Subcutaneous abdominal adipose tissue (tissue), 5 donors: ENCODE measurements at regions not wholly inside any gene's neighbourhood (a gene's known extent, or its start where the extent isn't known, plus 50 kb on each side); places are given as distances from the start of the nearest gene placed in this dataset.

ENCODE experiments used
- H3K27ac ChIP-seq: one replicate; pipeline ENCODE4 v1.7.0; 2013; ENCODE audit warnings: low read depth, mild to moderate bottlenecking, inconsistent platforms, low read length, moderate library complexity
- H3K27me3 ChIP-seq, 5 donors: one replicate each; pipeline ENCODE4 v1.7.0; 2013; ENCODE audit warnings: low read length in 5 of 5, inconsistent platforms in 1 of 5; ENCODE audit not compliant: control insufficient read depth in 5 of 5, insufficient read depth in 4 of 5
- H3K36me3 ChIP-seq, 5 donors: one replicate each; pipeline ENCODE4 v1.7.0; 2013; ENCODE audit warnings: low read length in 5 of 5; ENCODE audit not compliant: control insufficient read depth in 5 of 5, insufficient read depth in 5 of 5
- H3K4me1 ChIP-seq, 5 donors: one replicate each; pipeline ENCODE4 v1.7.0; 2013; ENCODE audit warnings: low read length in 5 of 5, mild to moderate bottlenecking in 3 of 5, moderate library complexity in 1 of 5; ENCODE audit not compliant: control insufficient read depth in 5 of 5, insufficient read depth in 5 of 5
- H3K4me3 ChIP-seq, 5 donors: one replicate each; pipeline ENCODE4 v1.7.0; 2013; ENCODE audit warnings: low read length in 5 of 5, low read depth in 1 of 5
- H3K9ac ChIP-seq, 5 donors: one replicate each; pipeline ENCODE4 v1.7.0; 2013; ENCODE audit warnings: low read length in 5 of 5, mild to moderate bottlenecking in 4 of 5, moderate library complexity in 3 of 5
- H3K9me3 ChIP-seq, 5 donors: one replicate each; pipeline ENCODE4 v1.7.0; 2013; ENCODE audit warnings: low read length in 5 of 5; ENCODE audit not compliant: control insufficient read depth in 5 of 5
- donor health status: healthy.
- donor health status: healthy.
- donor health status: healthy.
- donor health status: healthy.
- donor health status: healthy.

DNA sequence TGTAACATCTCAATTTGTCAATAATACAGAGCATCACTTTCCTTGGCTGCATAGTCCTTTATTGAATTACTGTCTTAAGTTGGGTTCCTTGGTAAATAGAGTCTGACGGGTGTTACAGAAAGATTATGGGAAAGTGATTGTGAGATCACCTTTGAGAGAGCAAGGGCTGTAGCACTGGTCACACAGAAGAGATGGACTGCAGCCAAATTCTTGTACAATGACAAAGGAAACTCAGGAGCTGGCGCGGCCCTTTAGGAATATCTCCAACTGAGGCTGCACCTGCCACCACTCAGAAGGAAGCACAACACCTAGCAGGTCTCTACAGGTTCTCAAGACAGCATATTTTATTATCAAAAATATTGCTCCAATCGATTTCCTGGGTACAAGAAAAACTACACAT, 350.0 kb upstream of the ISL1 start:
- Histone ChIP-seq H3K27ac (no peak overlapping the region), H3K27me3 (no peaks in the 10 kb centered on the region)

DNA sequence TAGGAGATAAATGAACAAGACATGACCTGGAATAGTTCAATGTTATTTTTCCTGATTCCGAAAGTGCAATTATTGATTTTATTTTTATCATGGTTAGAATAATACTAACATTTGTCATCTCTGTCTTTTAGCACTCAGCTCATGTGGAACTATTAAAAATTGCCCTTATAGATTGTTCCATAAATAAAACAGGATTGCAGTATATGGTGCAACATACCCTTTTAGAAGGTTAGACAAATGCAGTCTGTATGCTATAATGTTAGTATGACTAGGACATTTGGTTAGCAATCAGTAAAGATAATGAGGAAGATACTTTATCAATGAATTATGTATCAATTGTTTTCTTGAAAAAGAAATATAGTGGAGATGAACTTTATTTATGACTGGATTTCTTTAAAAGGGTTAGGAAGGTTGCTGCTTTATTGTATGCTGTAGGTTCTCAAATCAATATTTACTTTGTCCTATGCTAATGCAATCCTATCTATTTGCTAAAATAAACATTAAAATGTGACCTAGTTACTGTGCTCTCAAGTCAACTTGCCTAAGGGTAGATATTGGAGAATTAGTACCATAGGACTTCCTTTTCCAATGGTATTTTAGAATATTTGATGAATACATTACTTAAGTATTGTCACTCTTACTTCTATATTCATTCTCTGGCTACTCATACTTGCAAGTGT, 348.9 kb upstream of the ISL1 start:
- no peaks in the 10 kb centered on the region for H3K36me3 ChIP-seq
- no peak overlapping the region for H3K9ac ChIP-seq
- no peaks in the 10 kb centered on the region for H3K27me3 ChIP-seq
- no peak overlapping the region for H3K27ac ChIP-seq
- no peaks in the 10 kb centered on the region for H3K4me1 ChIP-seq
- no peak overlapping the region for H3K4me3 ChIP-seq
- H3K9me3 ChIP-seq: no peaks in the 10 kb centered on the region

More for the DNA sequence above, 350.0 kb upstream of the ISL1 start:
- Histone ChIP-seq H3K36me3 (no peaks in the 10 kb centered on the region), H3K9ac (no peak overlapping the region), H3K4me1 (no peaks in the 10 kb centered on the region), H3K4me3 (no peak overlapping the region), H3K9me3 (no peaks in the 10 kb centered on the region)

DNA sequence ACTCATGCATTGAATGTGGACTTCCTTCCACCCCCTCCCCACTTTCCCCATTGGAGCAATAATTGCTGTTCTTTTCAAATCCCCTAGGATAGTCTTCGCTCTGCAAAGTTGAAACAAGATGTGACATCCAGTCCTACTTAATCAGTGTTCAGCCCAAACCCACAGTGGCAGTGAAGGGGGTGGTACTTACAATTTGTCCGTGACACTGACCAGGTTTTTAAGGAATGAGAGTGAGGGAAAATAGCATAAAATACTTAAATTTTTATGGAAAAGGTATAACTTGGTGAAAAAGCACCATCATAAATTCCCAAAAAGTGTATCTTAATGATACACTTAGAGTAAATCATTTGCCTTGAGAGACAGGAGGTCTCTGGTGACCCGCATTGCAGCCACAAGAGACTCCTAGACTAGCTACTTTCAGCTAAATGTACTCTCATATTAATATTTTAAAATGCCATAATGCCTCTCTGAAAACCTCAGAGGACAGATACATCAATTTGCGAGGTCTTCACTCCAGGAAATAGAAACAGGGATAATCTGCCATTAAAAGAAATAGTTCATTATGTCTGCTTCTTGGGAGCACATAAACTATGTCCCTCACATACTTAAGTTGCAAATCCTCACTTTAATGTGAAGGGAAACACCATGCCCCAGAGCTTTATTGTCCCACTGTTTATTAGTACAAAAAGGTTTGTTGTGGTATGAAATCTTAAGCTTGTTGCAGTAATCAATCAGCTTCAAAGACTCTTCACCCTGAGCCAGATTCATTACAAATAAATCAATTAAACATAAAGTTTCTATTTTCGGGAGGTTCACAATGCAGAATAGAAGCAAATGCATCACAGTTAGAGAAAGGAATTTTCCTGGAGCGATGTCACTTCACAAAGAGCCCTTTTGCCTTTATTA, 343.6 kb upstream of the ISL1 start:
- Histone ChIP-seq H3K4me3 (no peak overlapping the region), H3K27ac (no peak overlapping the region), H3K9ac (no peak overlapping the region), H3K27me3 (no peaks in the 10 kb centered on the region), H3K9me3 (no peaks in the 10 kb centered on the region), H3K36me3 (no peaks in the 10 kb centered on the region), H3K4me1 (no peaks in the 10 kb centered on the region)

DNA sequence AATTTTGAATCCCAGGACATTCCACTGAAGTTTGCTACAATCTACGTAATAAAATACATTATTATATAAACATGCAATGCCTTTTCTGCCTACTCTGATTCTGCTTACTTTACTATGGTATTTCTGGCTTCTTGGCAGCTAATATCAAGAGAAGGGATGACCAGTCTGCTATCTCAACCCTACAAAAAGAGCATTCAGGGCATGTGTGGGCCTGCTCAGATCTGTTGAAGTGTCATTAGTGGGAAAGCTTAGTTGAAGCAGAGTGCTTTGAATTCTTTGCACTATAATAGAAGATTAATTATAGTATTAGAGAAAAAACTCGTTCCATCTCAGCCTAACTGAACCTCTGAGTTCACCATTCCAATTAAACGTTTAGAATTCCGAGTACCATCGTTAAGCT, 339.5 kb upstream of the ISL1 start:
- Histone ChIP-seq H3K27ac (no peak overlapping the region), H3K36me3 (no peaks in the 10 kb centered on the region), H3K27me3 (no peaks in the 10 kb centered on the region), H3K4me1 (no peaks in the 10 kb centered on the region), H3K4me3 (no peak overlapping the region), H3K9ac (no peak overlapping the region), H3K9me3 (no peaks in the 10 kb centered on the region)

DNA sequence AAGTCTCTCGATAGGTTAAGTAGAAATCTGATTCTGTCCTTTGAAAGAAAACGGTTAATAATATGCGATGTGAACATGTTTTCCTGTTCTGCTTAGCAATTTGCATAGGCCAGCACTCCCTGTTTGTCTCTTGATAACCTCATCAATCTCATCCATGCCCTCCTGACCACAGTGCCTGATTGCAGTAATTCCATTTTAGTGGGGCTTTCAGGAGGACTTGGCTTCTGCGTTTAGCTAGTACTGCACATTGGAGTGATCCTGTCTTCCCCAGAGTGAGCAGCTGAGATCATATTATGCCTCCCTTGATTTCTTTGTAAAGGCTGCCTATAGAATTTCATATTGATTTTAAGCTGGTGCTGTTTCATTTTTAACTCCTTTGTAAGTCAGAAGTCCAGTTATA, 335.9 kb upstream of the ISL1 start:
- Histone ChIP-seq H3K27ac (no peak overlapping the region), H3K4me3 (no peak overlapping the region), H3K9ac (no peak overlapping the region), H3K4me1 (no peaks in the 10 kb centered on the region), H3K36me3 (no peaks in the 10 kb centered on the region), H3K9me3 (no peaks in the 10 kb centered on the region), H3K27me3 (no peaks in the 10 kb centered on the region)

DNA sequence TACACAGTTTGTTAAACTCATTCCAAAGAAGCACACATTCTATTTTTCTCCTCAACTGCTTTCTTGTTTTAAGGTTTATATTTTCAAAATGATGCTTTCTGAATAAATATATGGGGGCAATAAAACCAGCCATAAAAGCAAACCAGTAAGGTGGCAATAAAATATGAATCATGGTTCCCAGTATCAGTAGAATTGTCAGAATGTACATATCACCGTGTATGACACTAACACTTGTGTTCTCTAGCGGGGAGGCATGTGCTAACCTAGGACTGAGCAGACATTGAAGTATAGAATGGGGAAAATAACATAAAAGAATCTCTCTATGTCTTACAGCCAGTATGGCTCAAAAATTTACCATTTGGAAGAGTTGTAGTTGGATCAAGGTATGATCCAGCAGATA, 329.9 kb upstream of the ISL1 start:
- no peak overlapping the region for H3K27ac ChIP-seq
- no peaks in the 10 kb centered on the region for H3K4me1 ChIP-seq
- H3K9ac ChIP-seq: no peak overlapping the region
- no peaks in the 10 kb centered on the region for H3K9me3 ChIP-seq
- no peak overlapping the region for H3K4me3 ChIP-seq
- H3K27me3 ChIP-seq: no peaks in the 10 kb centered on the region
- H3K36me3 ChIP-seq: no peaks in the 10 kb centered on the region

DNA sequence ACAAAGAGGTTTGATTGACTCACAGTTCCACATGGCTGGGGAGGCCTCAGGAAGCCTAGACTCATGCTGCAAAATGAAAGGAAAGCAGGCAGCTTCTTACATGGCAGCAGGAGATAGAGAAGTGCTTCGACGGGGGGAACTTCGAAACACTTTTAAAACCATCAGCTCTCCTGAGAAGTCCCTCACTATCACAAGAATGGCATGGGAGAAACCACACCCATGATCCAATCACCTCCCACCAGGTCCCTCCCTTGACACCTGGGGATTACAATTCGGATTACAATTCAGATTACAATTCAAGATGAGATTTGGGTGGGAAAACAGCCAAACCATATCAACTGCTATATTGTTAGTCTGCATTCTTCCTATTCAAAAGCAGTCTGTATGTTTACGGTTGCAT, 322.3 kb upstream of the ISL1 start:
- H3K4me1 ChIP-seq: no peaks in the 10 kb centered on the region
- H3K4me3 ChIP-seq: no peak overlapping the region
- H3K36me3 ChIP-seq: no peaks in the 10 kb centered on the region
- no peaks in the 10 kb centered on the region for H3K27me3 ChIP-seq
- H3K27ac ChIP-seq: no peak overlapping the region
- no peak overlapping the region for H3K9ac ChIP-seq
- H3K9me3 ChIP-seq: peaks cover 0 to 31% (median 8%) of the 10 kb centered on the region in 5 donors

DNA sequence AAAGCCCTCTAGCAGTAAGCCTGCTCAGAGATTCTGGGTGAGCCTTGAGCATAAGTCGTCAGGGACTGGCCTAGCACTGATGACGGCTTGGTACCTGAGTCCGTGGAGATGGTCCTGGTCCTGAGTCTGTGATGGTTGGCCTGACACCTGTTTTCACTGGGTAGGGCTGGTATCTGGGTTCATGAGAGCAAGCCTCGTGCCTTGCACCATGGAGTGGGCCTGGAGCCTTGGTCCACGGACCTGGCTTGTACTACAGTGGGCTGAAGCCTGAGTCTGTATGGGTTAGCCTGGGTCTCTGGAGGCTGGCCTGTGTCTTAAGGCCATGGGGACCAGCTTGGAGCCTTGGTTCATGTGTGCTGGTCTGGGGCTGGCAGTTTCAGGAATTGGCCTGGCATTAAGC, 310.3 kb upstream of the ISL1 start:
- no peak overlapping the region for H3K4me3 ChIP-seq
- no peak overlapping the region for H3K27ac ChIP-seq
- no peaks in the 10 kb centered on the region for H3K27me3 ChIP-seq
- H3K36me3 ChIP-seq: no peaks in the 10 kb centered on the region
- no peaks in the 10 kb centered on the region for H3K4me1 ChIP-seq
- H3K9ac ChIP-seq: no peak overlapping the region
- peaks cover 5 to 23% (median 10%) of the 10 kb centered on the region in 5 donors for H3K9me3 ChIP-seq

DNA sequence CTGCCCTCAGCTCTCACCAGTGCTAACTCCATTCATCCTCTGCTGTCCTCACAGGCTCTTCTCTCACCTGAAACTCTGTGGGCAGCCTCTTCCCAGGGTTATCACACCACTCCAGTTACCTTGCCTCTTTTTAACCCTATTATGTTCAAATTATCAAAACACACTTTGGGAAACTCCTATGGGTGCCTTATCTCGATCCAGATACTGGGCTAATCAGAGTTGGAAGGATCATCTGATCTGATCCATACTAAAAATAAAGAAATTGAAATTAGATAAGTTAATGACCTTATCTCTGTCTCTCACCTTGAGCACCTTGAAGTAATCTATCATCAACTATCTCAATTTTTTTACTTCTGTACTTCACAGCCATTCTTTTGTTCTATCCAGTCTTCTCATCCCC, 300.5 kb upstream of the ISL1 start:
- no peak overlapping the region for H3K4me3 ChIP-seq
- H3K9me3 ChIP-seq: no peaks in the 10 kb centered on the region
- no peak overlapping the region for H3K27ac ChIP-seq
- no peaks in the 10 kb centered on the region for H3K36me3 ChIP-seq
- no peak overlapping the region for H3K9ac ChIP-seq
- no peaks in the 10 kb centered on the region for H3K4me1 ChIP-seq
- H3K27me3 ChIP-seq: no peaks in the 10 kb centered on the region

DNA sequence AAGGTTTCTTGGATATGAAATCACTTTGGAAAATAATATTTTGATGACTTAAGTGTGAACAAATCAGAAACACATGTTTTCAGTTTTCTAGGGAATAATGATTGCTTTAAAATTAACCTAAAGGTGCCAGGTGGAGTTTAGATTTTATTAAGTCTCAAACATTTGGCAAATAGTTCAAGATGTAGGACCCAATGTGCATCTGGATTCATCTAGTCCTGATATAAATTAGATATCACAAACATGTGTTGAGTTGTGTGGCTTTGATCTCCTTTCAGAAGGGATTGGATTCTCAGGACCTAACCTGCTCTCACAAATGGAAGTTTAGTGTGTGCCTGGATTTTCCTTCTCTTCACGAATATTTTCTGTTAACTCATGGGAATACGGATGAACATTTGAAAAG, 291.4 kb upstream of the ISL1 start:
- Histone ChIP-seq H3K4me1 (no peaks in the 10 kb centered on the region), H3K9me3 (no peaks in the 10 kb centered on the region), H3K4me3 (no peak overlapping the region), H3K9ac (no peak overlapping the region), H3K27ac (no peak overlapping the region), H3K27me3 (no peaks in the 10 kb centered on the region), H3K36me3 (no peaks in the 10 kb centered on the region)
